Hepatocyte (in vitro differentiated cells): ENCODE measurements at regions not wholly inside any gene's neighbourhood (a gene's known extent, or its start where the extent isn't known, plus 50 kb on each side); places are given as distances from the start of the nearest gene placed in this dataset.
"Not testable (repeated sequence)": the region's sequence is repeated elsewhere in the genome, so short reads cannot be mapped to it uniquely, and the experiment has no call there.

Experiments used
- DNase-seq: peaks from one replicate; pipeline ENCODE4 v3.0.0-alpha.2; 2016; ENCODE audit warnings: low spot score
- H2AFZ ChIP-seq: fragments of 200-600 bp; sonication (generic); 2 replicates; pipeline ENCODE4 v1.6.0; 2016; ENCODE audit warnings: antibody characterized with exemption, mild to moderate bottlenecking
- H3K27ac ChIP-seq: fragments of 200-600 bp; sonication (generic); 2 replicates; pipeline ENCODE4 v1.5.1; 2016; ENCODE audit warnings: mild to moderate bottlenecking
- H3K27me3 ChIP-seq: fragments of 200-600 bp; sonication (generic); 2 replicates; pipeline ENCODE4 v1.6.1; 2016
- H3K36me3 ChIP-seq: fragments of 200-600 bp; sonication (generic); replicated peaks from 2 replicates; pipeline ENCODE4 v1.5.1; 2016; ENCODE audit warnings: low read depth; ENCODE audit not compliant: insufficient read depth
- H3K4me1 ChIP-seq: fragments of 200-600 bp; sonication (generic); 2 replicates; pipeline ENCODE4 v1.5.1; 2016; ENCODE audit warnings: mild to moderate bottlenecking, moderate library complexity; ENCODE audit not compliant: insufficient read depth
- H3K4me2 ChIP-seq: fragments of 200-600 bp; sonication (generic); 2 replicates; pipeline ENCODE4 v1.6.0; 2016
- H3K4me3 ChIP-seq: fragments of 200-600 bp; sonication (generic); 2 replicates; pipeline ENCODE4 v1.5.1; 2016; ENCODE audit warnings: mild to moderate bottlenecking
- H3K79me2 ChIP-seq: fragments of 200-600 bp; sonication (generic); 2 replicates; pipeline ENCODE4 v1.6.0; 2017; ENCODE audit warnings: mild to moderate bottlenecking
- H3K9me2 ChIP-seq: fragments of 200-600 bp; sonication (generic); replicated peaks from 2 replicates; pipeline ENCODE4 v1.6.0; 2017; ENCODE audit warnings: mild to moderate bottlenecking; ENCODE audit not compliant: insufficient read depth
- H3K9me3 ChIP-seq: fragments of 200-600 bp; sonication (generic); 2 replicates; pipeline ENCODE4 v1.5.1; 2016; ENCODE audit warnings: low read depth, mild to moderate bottlenecking
- H4K20me1 ChIP-seq: fragments of 200-600 bp; sonication (generic); 2 replicates; pipeline ENCODE4 v1.6.0; 2016; ENCODE audit warnings: mild to moderate bottlenecking; ENCODE audit not compliant: insufficient read depth, poor library complexity, severe bottlenecking
- EZH2 ChIP-seq: fragments of 200-600 bp; sonication (generic); IDR thresholded peaks from 2 replicates; pipeline ENCODE4 v1.6.1; 2016; ENCODE audit warnings: antibody characterized with exemption, mild to moderate bottlenecking, borderline replicate concordance
- EZH2phosphoT487 ChIP-seq: fragments of 200-600 bp; sonication (generic); IDR thresholded peaks from one replicate; pipeline ENCODE4 v1.6.1; 2018; ENCODE audit warnings: antibody characterized with exemption, mild to moderate bottlenecking, low read depth, moderate library complexity; ENCODE audit not compliant: unreplicated experiment, severe bottlenecking
- WGBS: methylation state at CpG from one replicate; pipeline ENCODE4 v1.1.6; 2016; ENCODE audit warnings: low lambda C conversion rate; ENCODE audit errors: missing lambda C conversion rate; 5-methylcytosine and 5-hydroxymethylcytosine counted together
- TF ChIP-seq, protein P1 (sequence below): fragments of 200-600 bp; sonication (generic); IDR thresholded peaks from 2 replicates; pipeline ENCODE4 v1.5.1; 2016; ENCODE audit warnings: antibody characterized with exemption, mild to moderate bottlenecking; ENCODE audit not compliant: poor library complexity

DNA sequence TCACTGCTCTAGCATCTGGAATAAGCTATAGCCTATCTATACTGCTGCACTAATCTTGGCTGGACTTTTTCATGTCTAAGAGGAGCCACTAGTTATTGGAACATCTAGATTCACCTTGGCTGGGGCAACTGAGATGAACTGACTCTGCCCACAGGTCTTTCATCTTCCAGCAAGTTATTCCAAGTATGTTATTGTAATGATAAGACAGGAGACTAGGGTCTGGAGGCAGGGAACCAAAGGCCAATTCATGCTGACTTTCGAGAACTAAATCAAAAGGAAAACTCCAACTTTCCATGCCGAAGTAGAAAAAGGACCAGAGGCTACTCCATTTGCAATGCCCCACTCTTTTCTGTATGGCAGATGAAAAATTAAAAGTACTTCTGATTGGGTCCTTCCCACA, 1243.0 kb upstream of the RAG2 start:
- Histone ChIP-seq H3K27me3 (no peaks in the 10 kb centered on the region), H3K27ac (no peak overlapping the region), H4K20me1 (no peaks in the 10 kb centered on the region), H2AFZ (no peak overlapping the region), H3K4me3 (no peak overlapping the region), H3K9me3 (no peaks in the 10 kb centered on the region), H3K9me2 (no peaks in the 10 kb centered on the region), H3K79me2 (no peaks in the 10 kb centered on the region), H3K4me2 (no peak overlapping the region), H3K4me1 (no peaks in the 10 kb centered on the region), H3K36me3 (no peaks in the 10 kb centered on the region)
- WGBS: 77% methylated on average over 2 of the region's 2 CpGs
- DNase-seq: no peak
- TF ChIP-seq EZH2 (no peak), EZH2phosphoT487 (no peak)
- TF ChIP-seq, protein P1, sequence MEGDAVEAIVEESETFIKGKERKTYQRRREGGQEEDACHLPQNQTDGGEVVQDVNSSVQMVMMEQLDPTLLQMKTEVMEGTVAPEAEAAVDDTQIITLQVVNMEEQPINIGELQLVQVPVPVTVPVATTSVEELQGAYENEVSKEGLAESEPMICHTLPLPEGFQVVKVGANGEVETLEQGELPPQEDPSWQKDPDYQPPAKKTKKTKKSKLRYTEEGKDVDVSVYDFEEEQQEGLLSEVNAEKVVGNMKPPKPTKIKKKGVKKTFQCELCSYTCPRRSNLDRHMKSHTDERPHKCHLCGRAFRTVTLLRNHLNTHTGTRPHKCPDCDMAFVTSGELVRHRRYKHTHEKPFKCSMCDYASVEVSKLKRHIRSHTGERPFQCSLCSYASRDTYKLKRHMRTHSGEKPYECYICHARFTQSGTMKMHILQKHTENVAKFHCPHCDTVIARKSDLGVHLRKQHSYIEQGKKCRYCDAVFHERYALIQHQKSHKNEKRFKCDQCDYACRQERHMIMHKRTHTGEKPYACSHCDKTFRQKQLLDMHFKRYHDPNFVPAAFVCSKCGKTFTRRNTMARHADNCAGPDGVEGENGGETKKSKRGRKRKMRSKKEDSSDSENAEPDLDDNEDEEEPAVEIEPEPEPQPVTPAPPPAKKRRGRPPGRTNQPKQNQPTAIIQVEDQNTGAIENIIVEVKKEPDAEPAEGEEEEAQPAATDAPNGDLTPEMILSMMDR: no peak

DNA sequence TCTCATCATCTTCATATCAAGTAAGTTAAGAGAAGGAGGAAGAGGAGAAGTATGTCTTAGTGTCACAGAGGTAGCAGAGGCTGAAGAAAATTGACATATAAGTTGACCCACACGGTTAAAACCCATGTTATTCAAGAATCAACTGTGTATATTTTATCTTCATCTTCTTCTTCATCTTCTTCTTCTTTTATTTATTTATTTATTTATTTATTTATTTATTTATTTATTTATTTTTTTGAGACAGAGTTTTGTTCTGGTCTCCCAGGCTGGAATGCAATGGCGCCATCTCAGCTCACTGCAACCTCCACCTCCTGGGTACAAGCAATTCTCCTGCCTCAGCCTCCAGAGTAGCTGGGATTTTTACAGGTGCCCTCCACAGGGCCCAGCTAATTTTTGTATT, 1242.3 kb upstream of the RAG2 start:
- H3K9me3 ChIP-seq, H2AFZ ChIP-seq, H3K27ac ChIP-seq, H3K4me2 ChIP-seq, H3K36me3 ChIP-seq, DNase-seq, H3K27me3 ChIP-seq, H4K20me1 ChIP-seq, H3K79me2 ChIP-seq, H3K4me1 ChIP-seq, H3K9me2 ChIP-seq, H3K4me3 ChIP-seq: not testable (repeated sequence)
- WGBS: 100% methylated on average over 2 of the region's 2 CpGs

DNA sequence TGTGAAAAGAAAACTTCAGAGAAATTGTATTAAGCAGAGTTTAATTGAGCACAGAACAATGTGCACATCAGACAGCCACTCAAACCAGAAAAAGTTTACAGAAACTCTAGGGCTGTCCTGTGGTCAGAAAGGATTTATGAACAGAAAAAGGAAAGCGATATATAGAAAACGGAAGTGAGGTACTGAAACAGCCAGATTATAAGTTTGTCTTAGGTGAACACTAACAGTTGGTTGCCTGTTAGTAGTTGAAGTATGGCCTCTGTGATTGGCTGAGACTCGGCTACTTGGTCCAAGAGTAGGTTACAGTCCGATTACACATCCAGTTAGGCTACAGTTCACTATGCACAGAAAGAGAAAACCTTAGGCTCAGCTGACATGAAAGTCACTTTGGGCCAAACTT, 1232.5 kb upstream of the RAG2 start:
- 90% methylated on average over 4 of the region's 4 CpGs for WGBS
- no peaks in the 10 kb centered on the region for H3K36me3 ChIP-seq
- TF ChIP-seq EZH2 (no peak), EZH2phosphoT487 (no peak)
- TF ChIP-seq, protein P1: no peak
- H4K20me1 ChIP-seq: no peaks in the 10 kb centered on the region
- H3K9me2 ChIP-seq: no peaks in the 10 kb centered on the region
- no peaks in the 10 kb centered on the region for H3K4me1 ChIP-seq
- no peak overlapping the region for H2AFZ ChIP-seq
- no peaks in the 10 kb centered on the region for H3K79me2 ChIP-seq
- no peak overlapping the region for H3K27ac ChIP-seq
- DNase-seq: no peak
- H3K4me2 ChIP-seq: no peak overlapping the region
- no peaks in the 10 kb centered on the region for H3K27me3 ChIP-seq
- no peaks in the 10 kb centered on the region for H3K9me3 ChIP-seq
- no peak overlapping the region for H3K4me3 ChIP-seq

DNA sequence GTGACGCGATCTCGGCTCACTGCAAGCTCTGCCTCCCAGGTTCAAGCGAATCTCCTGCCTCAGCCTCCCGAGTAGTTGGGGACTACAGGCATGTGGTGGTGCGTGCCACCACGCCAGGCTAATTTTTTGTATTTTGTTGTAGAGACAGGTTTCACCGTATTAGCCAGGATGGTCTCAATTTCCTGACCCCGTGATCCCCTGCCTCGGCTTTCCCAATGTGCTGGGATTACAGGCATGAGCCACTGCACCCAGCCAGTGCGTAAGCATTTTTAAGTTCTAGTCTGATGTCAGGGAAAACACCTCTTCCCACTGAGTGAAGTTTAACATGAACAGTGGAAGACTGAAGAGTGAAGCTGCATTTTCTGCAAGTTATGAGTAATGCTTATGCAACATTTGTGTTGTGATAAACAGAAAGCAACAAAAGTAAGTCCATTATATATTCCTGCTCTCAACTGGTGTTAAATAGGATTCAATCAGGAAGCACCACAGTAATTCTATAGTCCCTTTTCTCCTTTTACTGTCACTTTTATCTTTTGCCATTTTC, 1219.8 kb upstream of the RAG2 start:
- Histone ChIP-seq H2AFZ (no peak overlapping the region), H3K27me3 (no peaks in the 10 kb centered on the region), H3K4me1 (no peaks in the 10 kb centered on the region), H3K36me3 (no peaks in the 10 kb centered on the region), H3K27ac (no peak overlapping the region), H3K9me3 (no peaks in the 10 kb centered on the region), H4K20me1 (no peaks in the 10 kb centered on the region), H3K4me2 (no peak overlapping the region), H3K9me2 (no peaks in the 10 kb centered on the region), H3K4me3 (no peak overlapping the region), H3K79me2 (no peaks in the 10 kb centered on the region)
- TF ChIP-seq, protein P1: no peak
- DNase-seq: no peak
- WGBS: 94% methylated on average over 11 of the region's 11 CpGs
